GM19240 (cell line): ENCODE measurements at regions not wholly inside any gene's neighbourhood (a gene's known extent, or its start where the extent isn't known, plus 50 kb on each side); places are given as distances from the start of the nearest gene placed in this dataset.

Source experiments
- DNase-seq: peaks from one replicate; pipeline ENCODE4 v3.0.0; 2011; ENCODE audit warnings: low spot score; ENCODE audit not compliant: insufficient read length

DNA sequence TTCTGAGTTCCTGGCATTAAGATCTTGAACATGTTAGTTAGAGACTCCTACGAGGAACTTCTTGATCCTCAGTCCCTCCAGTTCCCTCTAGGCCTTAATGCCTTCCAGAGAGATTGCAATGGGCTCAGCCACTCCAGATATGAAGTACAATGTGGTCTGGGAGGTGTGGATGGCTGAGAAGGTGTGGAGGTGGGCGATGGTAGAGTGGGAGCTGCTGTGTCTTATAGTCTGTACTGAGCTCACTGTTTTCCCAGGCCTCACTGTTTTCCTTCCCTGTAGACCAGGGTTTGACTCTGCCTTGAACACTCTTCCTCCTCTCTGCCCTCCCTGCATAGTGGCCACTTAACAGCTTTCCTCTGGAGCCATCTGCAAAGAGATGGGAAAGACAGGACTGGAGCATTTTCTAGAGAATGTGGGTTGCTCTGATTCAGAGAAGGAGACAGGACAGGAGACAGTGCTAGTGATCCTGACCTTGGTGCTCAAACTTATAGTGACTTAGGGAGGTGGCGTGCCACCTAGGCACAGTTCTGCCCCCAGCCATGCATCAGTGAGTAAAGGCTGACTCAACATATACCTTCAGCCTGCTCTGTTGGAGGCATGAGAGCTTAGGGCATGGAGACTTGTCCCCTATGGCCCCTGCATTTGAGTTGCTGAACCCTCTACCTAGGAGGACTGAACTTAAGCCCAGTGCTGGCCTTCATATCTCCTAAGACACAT lies 129.7 kb downstream of the TDRD15 start:
- no peak for DNase-seq

GRCh38 chr2:21254170-21254965 lies 130.6 kb downstream of the TDRD15 start:
- DNase-seq = no peak

- no peak for DNase-seq
Measured at GRCh38 chr2:21256006-21256405, 132.2 kb downstream of the TDRD15 start.

- no peak for DNase-seq
Measured at GRCh38 chr2:21257621-21258020, 133.9 kb downstream of the TDRD15 start.

DNA sequence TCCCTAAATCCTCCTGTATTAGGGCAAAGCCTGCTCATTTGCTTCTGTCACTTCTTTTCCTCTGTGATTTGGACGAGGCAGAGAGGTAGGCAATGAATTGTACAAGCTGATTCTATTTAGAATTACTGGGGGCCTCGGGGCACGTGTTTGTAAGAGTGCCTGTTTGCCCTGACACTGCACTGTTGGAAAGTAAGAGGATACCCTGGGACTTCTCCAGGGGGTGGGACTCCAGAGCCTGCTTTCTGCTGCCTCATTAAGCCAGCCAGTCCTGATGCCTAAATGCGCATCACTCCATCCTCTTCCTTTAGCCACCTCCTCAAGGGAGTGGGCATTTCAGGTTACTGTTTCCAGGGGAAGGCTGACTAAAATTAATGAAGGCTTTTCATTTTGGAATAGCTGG lies 134.3 kb downstream of the TDRD15 start:
- no peak for DNase-seq

DNA sequence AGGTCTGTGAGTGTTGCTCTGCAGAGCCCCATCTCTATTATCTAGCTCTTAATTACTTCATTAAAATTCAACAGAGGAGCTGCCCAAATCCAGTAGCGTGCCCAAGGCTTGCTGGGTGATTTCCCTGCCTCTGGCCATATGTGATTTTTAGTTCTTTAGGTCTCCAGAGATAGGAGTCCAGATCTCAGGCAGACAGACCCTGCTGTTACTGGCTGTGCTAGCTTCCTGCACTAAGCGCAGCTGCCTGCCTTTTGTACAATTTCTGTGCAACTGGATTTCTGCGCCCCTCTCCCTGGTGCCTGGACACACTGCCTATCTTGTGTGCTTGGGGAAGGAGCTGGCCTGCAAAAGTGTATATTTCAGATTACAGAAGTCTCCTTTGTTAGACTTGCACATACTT lies 136.5 kb downstream of the TDRD15 start:
- no peak for DNase-seq

DNA sequence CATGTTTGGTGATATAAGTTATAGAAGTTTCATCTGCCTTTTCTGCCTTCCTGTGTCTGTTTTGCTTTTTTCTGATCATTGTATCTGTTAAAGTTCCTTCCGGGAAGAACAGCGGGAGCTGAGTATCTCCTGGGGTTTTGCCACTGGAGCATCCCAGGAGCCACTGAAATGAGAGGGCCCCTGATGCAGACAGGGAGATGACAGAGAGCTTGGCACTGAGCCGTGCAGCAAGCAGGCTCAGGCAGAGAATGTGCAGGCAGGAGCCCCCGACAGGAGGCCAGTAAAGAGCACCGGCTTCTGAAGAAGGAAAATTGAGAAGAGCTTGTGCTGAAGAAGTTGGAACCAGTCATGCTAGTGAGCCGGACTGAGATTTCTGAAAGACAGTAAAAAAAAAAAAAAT lies 137.8 kb downstream of the TDRD15 start:
- no peak for DNase-seq

DNA sequence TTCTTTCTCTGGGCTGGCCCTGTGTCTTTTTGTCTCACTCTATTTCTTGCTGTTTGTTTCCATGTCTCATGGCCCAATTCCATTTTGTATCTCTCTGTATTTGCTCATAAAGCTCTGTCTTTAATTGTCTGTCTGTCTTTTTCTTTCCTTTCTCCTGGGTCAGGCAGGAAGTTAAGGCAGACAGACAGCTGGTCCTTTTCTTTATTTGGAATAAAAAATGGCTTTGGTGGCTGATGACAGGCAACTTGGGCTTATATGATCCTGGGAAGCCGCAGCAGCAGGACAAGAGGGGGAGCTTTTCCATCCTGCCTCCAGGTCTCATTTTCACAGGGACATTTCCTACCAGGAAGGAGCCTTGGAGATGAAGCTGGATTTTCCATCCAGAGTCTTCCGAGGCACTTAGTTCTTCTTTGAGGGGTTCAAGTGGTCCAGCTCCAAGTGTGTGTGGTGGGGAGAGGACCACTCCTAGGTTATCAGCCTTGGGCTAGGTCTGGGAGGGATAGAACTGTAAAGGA lies 138.7 kb downstream of the TDRD15 start:
- DNase-seq = no peak

GRCh38 chr2:21263622-21264021 lies 139.9 kb downstream of the TDRD15 start:
- DNase-seq = no peak

DNA sequence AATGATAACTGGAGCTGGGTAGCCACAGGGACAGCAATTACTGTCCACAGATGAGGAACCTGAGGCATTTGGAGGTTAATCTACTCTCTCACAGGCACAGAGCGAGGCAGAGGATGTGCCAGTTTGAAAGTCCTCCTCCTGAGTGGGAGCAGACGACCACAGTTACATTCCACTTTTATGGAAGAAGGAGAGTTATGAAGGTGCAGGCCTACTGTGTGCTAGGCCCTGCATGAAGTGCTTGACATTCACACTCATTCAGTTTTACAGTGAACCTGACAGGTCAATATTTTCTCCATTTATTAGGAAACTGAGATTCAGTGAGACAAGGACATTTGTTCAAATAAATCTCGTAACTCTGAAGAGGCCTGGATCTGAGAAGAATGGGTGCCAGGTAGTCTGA lies 142.0 kb downstream of the TDRD15 start:
- DNase-seq = no peak

DNA sequence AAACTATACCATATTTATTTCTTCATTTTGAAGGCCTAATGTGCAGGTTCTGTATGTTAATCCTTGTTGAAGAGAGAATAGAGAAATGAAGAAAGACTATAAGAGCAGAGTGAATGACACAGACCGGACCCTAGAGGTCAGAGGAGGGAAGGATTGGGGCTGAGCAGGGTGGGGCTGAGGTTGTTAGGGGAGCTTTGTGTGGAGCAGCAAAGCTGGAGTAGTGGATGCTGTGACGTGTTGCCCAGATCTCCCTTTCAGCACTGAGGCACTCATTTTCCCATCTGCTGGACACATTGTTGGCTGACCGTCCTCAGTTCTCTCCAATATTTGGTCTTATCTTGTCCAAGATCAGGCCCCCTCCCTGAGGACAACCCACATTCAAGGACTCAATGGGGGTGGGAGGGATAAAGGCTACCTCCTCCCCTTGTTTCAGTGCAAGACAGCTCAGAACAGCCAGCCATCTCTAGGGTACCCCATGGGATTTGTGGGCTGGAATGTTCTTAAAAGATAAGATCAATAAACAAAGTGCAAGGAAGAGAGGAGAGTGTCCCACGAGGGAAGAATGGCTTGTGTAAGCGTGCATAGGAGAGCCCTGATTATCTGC lies 143.6 kb downstream of the TDRD15 start:
- DNase-seq = no peak

DNA sequence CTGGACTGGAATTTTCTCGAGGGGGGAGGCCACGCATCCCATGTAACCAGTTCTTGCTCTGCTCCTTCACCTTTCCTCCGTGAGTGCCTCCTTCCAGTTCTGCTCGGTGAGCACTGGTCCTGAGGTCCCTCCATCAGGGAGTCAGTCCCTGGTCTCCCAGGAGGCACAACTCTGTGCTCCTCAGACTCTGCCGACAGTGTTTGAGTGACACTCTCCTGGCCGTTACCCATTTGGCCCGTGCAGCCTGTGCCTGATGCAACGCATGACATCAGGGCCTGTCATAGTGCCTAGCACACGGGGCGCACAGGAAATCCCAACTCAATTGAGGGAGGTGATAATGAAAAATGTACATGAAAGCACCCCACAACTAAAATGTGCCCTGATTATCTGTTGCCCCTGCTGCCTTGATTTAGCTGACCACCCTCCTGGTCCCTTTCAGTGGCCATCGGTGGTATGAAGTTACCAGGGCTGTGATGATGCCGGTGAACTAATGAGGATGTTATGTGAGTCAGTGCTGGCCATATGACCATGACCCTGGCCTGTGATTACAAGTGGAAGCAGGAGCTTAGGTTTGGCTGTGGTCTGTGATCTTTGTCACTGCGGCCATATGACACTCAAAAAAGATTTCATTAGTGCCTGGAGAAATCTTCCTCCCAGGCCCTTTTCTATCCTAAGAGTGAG lies 144.6 kb downstream of the TDRD15 start:
- DNase-seq = no peak

GRCh38 chr2:21268878-21269224 lies 145.1 kb downstream of the TDRD15 start:
- no peak for DNase-seq

DNA sequence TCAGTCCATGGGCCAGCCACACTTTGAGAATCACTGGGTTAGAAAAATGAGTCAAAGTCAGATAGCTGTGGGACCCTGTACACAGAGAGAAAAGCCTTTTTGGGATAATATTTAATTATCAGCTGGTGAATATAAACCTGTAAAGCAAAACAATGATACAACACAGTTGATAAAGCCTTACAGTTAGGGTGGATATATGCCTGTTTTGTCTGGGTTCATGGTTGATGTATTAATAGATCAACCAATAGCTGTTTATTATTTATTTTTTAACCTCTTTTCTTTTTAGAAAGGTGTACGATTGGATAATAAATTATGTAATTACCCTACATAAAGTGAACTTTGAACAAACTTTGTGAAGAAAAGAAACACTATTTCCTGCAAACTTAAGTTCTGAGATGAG lies 145.6 kb downstream of the TDRD15 start:
- DNase-seq = no peak

DNA sequence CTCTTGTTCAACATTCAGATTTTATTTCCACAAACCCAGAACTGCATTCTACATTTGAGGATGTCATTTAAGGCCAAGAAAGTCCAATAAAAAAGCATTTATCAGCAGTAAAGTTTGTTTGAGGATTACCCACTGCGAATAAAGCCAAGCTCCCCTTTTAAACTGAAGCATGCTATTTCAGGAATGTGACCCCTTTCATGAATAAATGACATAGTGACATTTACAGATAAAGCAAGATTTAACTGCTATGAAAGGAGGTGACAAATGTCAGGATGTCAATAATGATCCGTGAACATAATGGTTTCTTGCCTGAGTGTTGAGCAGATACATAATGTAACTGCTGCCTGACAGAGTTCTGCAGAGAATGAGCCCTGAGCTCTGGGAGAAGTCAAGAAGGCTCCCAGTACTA lies 146.3 kb downstream of the TDRD15 start:
- no peak for DNase-seq

DNA sequence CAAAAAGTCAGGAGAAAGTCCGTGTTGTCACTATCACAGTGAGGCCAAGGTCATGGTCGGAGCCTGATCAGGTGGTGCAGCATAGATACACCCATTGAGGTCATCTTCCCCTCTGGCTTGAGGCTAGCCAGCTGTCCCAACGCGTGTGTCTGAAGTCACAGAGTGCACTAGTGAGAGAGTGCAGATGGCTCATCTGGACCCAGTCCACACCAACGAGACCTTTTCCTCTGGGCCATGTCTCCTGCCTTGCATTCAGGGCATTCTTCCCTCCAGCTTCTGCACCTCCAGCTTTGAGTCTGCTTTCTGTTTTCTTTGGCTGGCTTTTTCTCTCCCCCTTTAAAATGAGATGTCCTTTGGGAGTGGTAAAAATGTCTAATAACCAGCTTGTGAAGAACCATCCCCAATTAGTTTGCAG lies 146.9 kb downstream of the TDRD15 start:
- DNase-seq = no peak

GRCh38 chr2:21276163-21276562 lies 152.4 kb downstream of the TDRD15 start:
- no peak for DNase-seq

- DNase-seq = no peak
Measured at GRCh38 chr2:21277068-21278056, 153.6 kb downstream of the TDRD15 start.

GRCh38 chr2:21279525-21279924 lies 155.8 kb downstream of the TDRD15 start:
- no peak for DNase-seq

DNA sequence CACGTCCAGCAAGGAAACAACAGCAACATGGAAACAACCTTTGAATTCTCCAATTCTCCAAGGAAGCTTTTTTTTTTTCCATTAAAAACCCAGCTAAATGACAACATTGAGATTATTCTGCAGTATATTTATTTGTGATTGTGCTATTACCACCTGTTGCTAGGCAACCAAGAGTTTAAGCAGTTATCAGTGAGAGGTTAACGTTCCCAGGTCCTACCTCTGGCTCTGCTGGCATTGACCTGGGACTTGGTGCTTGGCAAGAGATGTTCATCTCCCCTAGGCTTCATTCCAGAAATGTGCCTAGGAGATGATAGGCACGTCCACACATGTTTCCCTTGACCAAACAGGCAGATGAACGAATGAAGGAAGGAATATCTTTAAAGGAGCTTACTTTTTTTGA lies 157.0 kb downstream of the TDRD15 start:
- DNase-seq = no peak

GRCh38 chr2:21281384-21281783 lies 157.6 kb downstream of the TDRD15 start:
- no peak for DNase-seq
